DND-41 (cell line): ENCODE measurements at regions not wholly inside any gene's neighbourhood (a gene's known extent, or its start where the extent isn't known, plus 50 kb on each side); places are given as distances from the start of the nearest gene placed in this dataset.

Experiments
- CTCF ChIP-seq: IDR thresholded peaks from 2 replicates; pipeline ENCODE4 v1.5.1; 2012; ENCODE audit warnings: borderline replicate concordance, low read length, moderate library complexity, mild to moderate bottlenecking; ENCODE audit not compliant: poor library complexity, severe bottlenecking; ENCODE audit errors: extremely low read depth
- EZH2 ChIP-seq: IDR thresholded peaks from 3 replicates; pipeline ENCODE4 v1.6.1; 2012; ENCODE audit warnings: borderline replicate concordance, low read depth, mild to moderate bottlenecking, moderate library complexity, low read length, inconsistent platforms; ENCODE audit not compliant: severe bottlenecking

DNA sequence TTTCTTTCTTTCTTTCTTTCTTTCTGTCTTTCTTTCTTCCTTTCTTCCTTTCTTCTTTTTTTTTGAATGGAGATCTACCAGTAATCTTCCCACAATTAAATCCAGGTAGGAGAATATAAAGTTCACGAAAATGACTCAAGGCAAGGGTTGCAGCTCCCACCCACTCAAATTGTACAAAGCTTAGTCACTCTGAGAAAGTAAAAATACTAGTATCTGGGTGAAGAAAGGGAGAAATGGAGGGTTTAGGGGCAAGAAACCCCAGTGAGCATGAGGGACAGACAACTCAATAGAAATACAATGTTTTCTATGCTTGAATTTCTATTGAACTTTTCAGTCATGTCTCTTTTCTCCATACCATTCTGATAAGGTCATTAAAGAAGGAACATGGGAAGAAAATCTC, 200.8 kb downstream of the GATA3 start:
- no peak for TF ChIP-seq CTCF
- TF ChIP-seq EZH2, result no peak
